IMR-90 (cell line): ENCODE measurements at regions not wholly inside any gene's neighbourhood (a gene's known extent, or its start where the extent isn't known, plus 50 kb on each side); places are given as distances from the start of the nearest gene placed in this dataset.

Source experiments
- ATAC-seq: fragments of 200-7000 bp; cut with Tn5 transposase; 2 replicates; pipeline ENCODE4 v1.9.1; 2020; ENCODE audit warnings: low read depth, mild to moderate bottlenecking, moderate library complexity
- BruUV-seq: library from RNA; stranded (reverse); fragments of 400-500 nt; replicated peaks from 2 replicates; lab custom pipeline; 2021; lab: Mats Ljungman, UMichigan
- CTCF ChIA-PET: fragments of 300-600 bp; formaldehyde crosslinking; extraction: SDS; loops from one replicate; lab custom pipeline; 2021; ENCODE audit warnings: antibody characterized with exemption; lab: Yijun Ruan, JAX
- POLR2A ChIA-PET: fragments of 300-600 bp; sonication (Branson Sonifier 250); formaldehyde crosslinking; loops from one replicate; lab custom pipeline; 2022; ENCODE audit warnings: antibody characterized with exemption; ENCODE audit not compliant: unreplicated experiment; lab: Charles Lee
- DNase-seq: peaks from one replicate; pipeline ENCODE4 v3.0.0; 2013
- H2AFZ ChIP-seq: replicated peaks from 2 replicates; pipeline ENCODE3; 2013; ENCODE audit warnings: low read length, mild to moderate bottlenecking; ENCODE audit not compliant: poor library complexity
- H2AK5ac ChIP-seq: 2 replicates; pipeline ENCODE4 v1.6.1; 2013; ENCODE audit warnings: low read depth, low read length, inconsistent platforms
- H2AK9ac ChIP-seq: replicated peaks from 2 replicates; pipeline ENCODE3; 2013; ENCODE audit warnings: mild to moderate bottlenecking, low read depth, low read length, moderate library complexity; ENCODE audit not compliant: poor library complexity
- H2BK120ac ChIP-seq: 2 replicates; pipeline ENCODE4 v1.6.1; 2013; ENCODE audit warnings: low read depth, low read length, inconsistent platforms
- H2BK15ac ChIP-seq: 3 replicates; pipeline ENCODE4 v1.6.1; 2013; ENCODE audit warnings: low read depth, low read length, inconsistent platforms
- H2BK20ac ChIP-seq: 2 replicates; pipeline ENCODE4 v1.6.1; 2013; ENCODE audit warnings: low read depth, mild to moderate bottlenecking, inconsistent platforms, low read length, moderate library complexity
- H2BK5ac ChIP-seq: 2 replicates; pipeline ENCODE4 v1.6.1; 2013; ENCODE audit warnings: mild to moderate bottlenecking, low read depth, low read length, inconsistent platforms; ENCODE audit not compliant: poor library complexity, severe bottlenecking
- H3K14ac ChIP-seq: replicated peaks from 2 replicates; pipeline ENCODE4 v1.6.1; 2013; ENCODE audit warnings: low read depth, low read length, inconsistent platforms
- H3K18ac ChIP-seq: 2 replicates; pipeline ENCODE4 v1.6.1; 2013; ENCODE audit warnings: low read depth, low read length, control low read depth
- H3K23ac ChIP-seq: 2 replicates; pipeline ENCODE4 v1.6.1; 2013; ENCODE audit warnings: low read depth, low read length, inconsistent platforms
- H3K27ac ChIP-seq: 2 replicates; pipeline ENCODE4 v1.5.1; 2013; ENCODE audit warnings: mild to moderate bottlenecking, control low read depth, low read length; ENCODE audit not compliant: insufficient read depth
- H3K27me3 ChIP-seq: 2 replicates; pipeline ENCODE4 v1.6.1; 2013; ENCODE audit warnings: low read length; ENCODE audit not compliant: control insufficient read depth, insufficient read depth
- H3K36me3 ChIP-seq: 2 replicates; pipeline ENCODE4 v1.6.1; 2013; ENCODE audit warnings: low read length, mixed read lengths; ENCODE audit not compliant: control insufficient read depth, insufficient read depth
- H3K4ac ChIP-seq: 2 replicates; pipeline ENCODE4 v1.6.1; 2013; ENCODE audit warnings: low read depth, low read length, inconsistent platforms
- H3K4me1 ChIP-seq: 2 replicates; pipeline ENCODE4 v1.6.1; 2013; ENCODE audit warnings: low read length, mixed read lengths; ENCODE audit not compliant: control insufficient read depth, insufficient read depth
- H3K4me2 ChIP-seq: 2 replicates; pipeline ENCODE4 v1.6.1; 2013; ENCODE audit warnings: low read depth, mild to moderate bottlenecking, control low read depth, low read length, moderate library complexity
- H3K4me3 ChIP-seq: 2 replicates; pipeline ENCODE4 v1.5.1; 2013; ENCODE audit warnings: low read depth, mild to moderate bottlenecking, control low read depth, low read length, moderate library complexity; ENCODE audit not compliant: insufficient read depth
- H3K56ac ChIP-seq: 2 replicates; pipeline ENCODE4 v1.6.1; 2013; ENCODE audit warnings: low read length, inconsistent platforms; ENCODE audit not compliant: insufficient read depth; ENCODE audit errors: extremely low read depth
- H3K79me1 ChIP-seq, 2 experiments: 2 replicates each; pipeline ENCODE4 v1.6.1; 2013; ENCODE audit warnings: low read length in 2 of 2, inconsistent platforms in 1 of 2, low read depth in 1 of 2
- H3K9ac ChIP-seq: 2 replicates; pipeline ENCODE4 v1.6.1; 2013; ENCODE audit warnings: low read depth, low read length, control low read depth
- H3K9me1 ChIP-seq: 2 replicates; pipeline ENCODE4 v1.6.1; 2013; ENCODE audit warnings: low read length, inconsistent platforms; ENCODE audit not compliant: insufficient read depth
- H3K9me3 ChIP-seq: 2 replicates; pipeline ENCODE4 v1.6.1; 2013; ENCODE audit warnings: low read length; ENCODE audit not compliant: control insufficient read depth, insufficient read depth
- H4K20me1 ChIP-seq: 2 replicates; pipeline ENCODE4 v1.6.1; 2013; ENCODE audit warnings: low read length, inconsistent platforms; ENCODE audit not compliant: insufficient read depth
- H4K5ac ChIP-seq: 2 replicates; pipeline ENCODE4 v1.6.1; 2013; ENCODE audit warnings: mild to moderate bottlenecking, low read depth, low read length, control low read depth
- H4K8ac ChIP-seq, 2 experiments: 2 replicates each; pipeline ENCODE4 v1.6.1; 2013; ENCODE audit warnings: low read depth in 2 of 2, low read length in 2 of 2, control low read depth in 1 of 2, inconsistent platforms in 1 of 2
- H4K91ac ChIP-seq: 2 replicates; pipeline ENCODE4 v1.6.1; 2013; ENCODE audit warnings: low read depth, low read length, inconsistent platforms; ENCODE audit not compliant: insufficient read depth
- BHLHE40 ChIP-seq: fragments of 150-350 bp; IDR thresholded peaks from 2 replicates; pipeline ENCODE4 v1.6.1; 2016; ENCODE audit warnings: mild to moderate bottlenecking, low read depth, low read length
- MAFK ChIP-seq: IDR thresholded peaks from 2 replicates; pipeline ENCODE4 v1.6.1; 2012; ENCODE audit warnings: low read depth, low read length, improper control_type of control experiment
- NFE2L2 ChIP-seq: fragments of 150-350 bp; IDR thresholded peaks from 2 replicates; pipeline ENCODE4 v1.6.1; 2016; ENCODE audit warnings: low read depth, mild to moderate bottlenecking, low read length
- RFX5 ChIP-seq: IDR thresholded peaks from 2 replicates; pipeline ENCODE4 v1.8.0; 2012; ENCODE audit warnings: low read depth, mild to moderate bottlenecking, low read length, moderate library complexity
- dilution Hi-C: fragments of 300-500 bp; cut with HindIII; formaldehyde crosslinking; loops from one replicate; pipeline ENCODE4 v1.14.3; 2018; ENCODE audit warnings: low sequenced_read_pairs; ENCODE audit not compliant: unreplicated experiment
- in situ Hi-C: fragments of 300-500 bp; cut with MboI; formaldehyde crosslinking; loops from 3 replicates; pipeline ENCODE4 v1.14.3; 2019; ENCODE audit warnings: low sequenced_read_pairs, inconsistent platforms, mixed read lengths
- intact Hi-C: fragments of 100-400 bp; cut with micrococcal nuclease; formaldehyde crosslinking; loops from 2 replicates; pipeline ENCODE4 v1.10.0; 2022
- TF ChIP-seq, protein P1 (sequence below): fragments of 150-350 bp; IDR thresholded peaks from 2 replicates; pipeline ENCODE4 v1.6.1; 2016; ENCODE audit warnings: low read depth, mild to moderate bottlenecking, low read length, moderate library complexity, borderline replicate concordance
- TF ChIP-seq, protein P2 (sequence below): conservative IDR thresholded peaks from 2 replicates; pipeline ENCODE4 v1.5.1; 2012; ENCODE audit warnings: mild to moderate bottlenecking, low read depth, low read length, improper control_type of control experiment

DNA sequence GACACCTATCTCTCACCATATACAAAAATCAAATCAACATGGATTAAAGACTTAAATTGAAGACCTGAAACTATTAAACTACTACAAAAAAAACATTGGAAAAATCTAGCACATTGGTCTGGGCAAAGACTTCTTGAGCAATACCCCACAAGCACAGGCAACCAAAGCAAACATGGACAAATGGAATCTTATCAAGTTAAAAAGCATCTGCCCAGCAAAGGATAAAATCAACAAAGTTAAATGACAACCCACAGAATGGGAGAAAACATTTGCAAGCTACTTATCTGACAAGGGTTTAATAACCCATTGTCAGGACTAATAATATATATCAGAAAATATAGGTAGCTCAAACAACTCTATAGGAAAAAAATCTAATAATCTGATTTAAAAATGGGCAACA is 415.6 kb downstream of the KLHL13 start:
- in situ Hi-C loops, result no loop called here
- Histone ChIP-seq H4K8ac (no peak overlapping the region), H3K23ac (no peak overlapping the region), H4K91ac (no peak overlapping the region), H2BK120ac (no peak overlapping the region), H3K4me3 (no peak overlapping the region), H2AFZ (no peak overlapping the region), H2BK15ac (no peak overlapping the region), H3K56ac (no peak overlapping the region), H3K4me2 (no peak overlapping the region), H2AK9ac (no peak overlapping the region), H3K18ac (no peak overlapping the region), H3K79me1 (no peaks in the 10 kb centered on the region), H3K14ac (no peak overlapping the region), H3K9me1 (no peaks in the 10 kb centered on the region), H3K27me3 (no peaks in the 10 kb centered on the region), H3K36me3 (no peaks in the 10 kb centered on the region), H4K20me1 (no peaks in the 10 kb centered on the region), H3K4ac (no peak overlapping the region), H2BK20ac (no peak overlapping the region), H3K9me3 (no peaks in the 10 kb centered on the region), H3K27ac (no peak overlapping the region), H2BK5ac (no peak overlapping the region), H3K9ac (no peak overlapping the region), H3K4me1 (no peaks in the 10 kb centered on the region), H4K5ac (no peak overlapping the region), H2AK5ac (no peak overlapping the region)
- dilution Hi-C loops, result no loop called here
- intact Hi-C loops, result no loop called here
- DNase-seq (no peak), ATAC-seq (no peak)
- ChIA-PET POLR2A (no interaction called here), CTCF (interaction anchor here (1.3 kb wide), 1 partner anchor 12 kb away, joined by 3 read pairs; no protein-coding TSS in a partner anchor)
- no TSS peak for BruUV-seq
- TF ChIP-seq, protein P1, sequence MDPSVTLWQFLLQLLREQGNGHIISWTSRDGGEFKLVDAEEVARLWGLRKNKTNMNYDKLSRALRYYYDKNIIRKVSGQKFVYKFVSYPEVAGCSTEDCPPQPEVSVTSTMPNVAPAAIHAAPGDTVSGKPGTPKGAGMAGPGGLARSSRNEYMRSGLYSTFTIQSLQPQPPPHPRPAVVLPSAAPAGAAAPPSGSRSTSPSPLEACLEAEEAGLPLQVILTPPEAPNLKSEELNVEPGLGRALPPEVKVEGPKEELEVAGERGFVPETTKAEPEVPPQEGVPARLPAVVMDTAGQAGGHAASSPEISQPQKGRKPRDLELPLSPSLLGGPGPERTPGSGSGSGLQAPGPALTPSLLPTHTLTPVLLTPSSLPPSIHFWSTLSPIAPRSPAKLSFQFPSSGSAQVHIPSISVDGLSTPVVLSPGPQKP, result no peak
- TF ChIP-seq NFE2L2, result no peak
- no peak for TF ChIP-seq RFX5
- TF ChIP-seq, protein P2, sequence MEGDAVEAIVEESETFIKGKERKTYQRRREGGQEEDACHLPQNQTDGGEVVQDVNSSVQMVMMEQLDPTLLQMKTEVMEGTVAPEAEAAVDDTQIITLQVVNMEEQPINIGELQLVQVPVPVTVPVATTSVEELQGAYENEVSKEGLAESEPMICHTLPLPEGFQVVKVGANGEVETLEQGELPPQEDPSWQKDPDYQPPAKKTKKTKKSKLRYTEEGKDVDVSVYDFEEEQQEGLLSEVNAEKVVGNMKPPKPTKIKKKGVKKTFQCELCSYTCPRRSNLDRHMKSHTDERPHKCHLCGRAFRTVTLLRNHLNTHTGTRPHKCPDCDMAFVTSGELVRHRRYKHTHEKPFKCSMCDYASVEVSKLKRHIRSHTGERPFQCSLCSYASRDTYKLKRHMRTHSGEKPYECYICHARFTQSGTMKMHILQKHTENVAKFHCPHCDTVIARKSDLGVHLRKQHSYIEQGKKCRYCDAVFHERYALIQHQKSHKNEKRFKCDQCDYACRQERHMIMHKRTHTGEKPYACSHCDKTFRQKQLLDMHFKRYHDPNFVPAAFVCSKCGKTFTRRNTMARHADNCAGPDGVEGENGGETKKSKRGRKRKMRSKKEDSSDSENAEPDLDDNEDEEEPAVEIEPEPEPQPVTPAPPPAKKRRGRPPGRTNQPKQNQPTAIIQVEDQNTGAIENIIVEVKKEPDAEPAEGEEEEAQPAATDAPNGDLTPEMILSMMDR, result no peak
- no peak for TF ChIP-seq MAFK
- no peak for TF ChIP-seq BHLHE40
